ENCODE measurements at regions not wholly inside any gene's neighbourhood (a gene's known extent, or its start where the extent isn't known, plus 50 kb on each side); places are given as distances from the start of the nearest gene placed in this dataset.

- TF ChIP-seq CTCF (IDR thresholded peaks at IDR 0.05) (no peak), REST (IDR thresholded peaks at IDR 0.05; ENCODE audit: insufficient read depth in 1 of 2, low read depth in 2 of 2, low read length in 1 of 2) (no peak), POLR2AphosphoS5 (IDR thresholded peaks at IDR 0.05; ENCODE audit: low read depth, low read length) (no peak), SIN3A (IDR thresholded peaks at IDR 0.05; ENCODE audit: borderline replicate concordance, insufficient read depth, low read depth, low read length) (no peak), TCF7L2 (IDR thresholded peaks at IDR 0.05; ENCODE audit: low read depth, low read length) (no peak)
Measured at GRCh38 chr16:76970745-76971099, 220.3 kb upstream of the MON1B start.
